KMS-11 (cell line): ENCODE measurements at regions not wholly inside any gene's neighbourhood (a gene's known extent, or its start where the extent isn't known, plus 50 kb on each side); places are given as distances from the start of the nearest gene placed in this dataset.

Experiments used
- H2AFZ ChIP-seq: fragments of 200-600 bp; sonication (generic); 2 replicates; pipeline ENCODE4 v1.6.1; 2016; ENCODE audit warnings: antibody characterized with exemption, mixed run types, low read depth
- H3K27ac ChIP-seq: fragments of 200-600 bp; sonication (generic); 2 replicates; pipeline ENCODE4 v1.6.1; 2016; ENCODE audit warnings: mild to moderate bottlenecking, mixed run types
- H3K27me3 ChIP-seq: fragments of 200-600 bp; sonication (generic); 2 replicates; pipeline ENCODE4 v1.6.1; 2017; ENCODE audit warnings: mild to moderate bottlenecking, low read depth, mixed run types, moderate library complexity; ENCODE audit not compliant: insufficient read depth
- H3K36me3 ChIP-seq: fragments of 200-600 bp; sonication (generic); 2 replicates; pipeline ENCODE4 v1.6.1; 2017; ENCODE audit warnings: mild to moderate bottlenecking, mixed run types; ENCODE audit not compliant: insufficient read depth
- H3K4me1 ChIP-seq: fragments of 200-600 bp; sonication (generic); 2 replicates; pipeline ENCODE4 v1.6.1; 2016; ENCODE audit warnings: mild to moderate bottlenecking, low read depth, mixed run types; ENCODE audit not compliant: poor library complexity, severe bottlenecking
- H3K4me2 ChIP-seq: fragments of 200-600 bp; sonication (generic); 2 replicates; pipeline ENCODE4 v1.7.0; 2016; ENCODE audit warnings: mild to moderate bottlenecking, mixed run types
- H3K4me3 ChIP-seq: fragments of 200-600 bp; sonication (generic); IDR thresholded peaks from 2 replicates; pipeline ENCODE4 v1.6.1; 2017; ENCODE audit warnings: low read depth, low read length, mixed read lengths; ENCODE audit not compliant: insufficient read depth
- H3K79me2 ChIP-seq: fragments of 200-600 bp; sonication (generic); 2 replicates; pipeline ENCODE4 v1.6.1; 2016; ENCODE audit warnings: low read depth, mixed run types; ENCODE audit not compliant: insufficient read depth
- H3K9ac ChIP-seq: fragments of 200-600 bp; sonication (generic); 2 replicates; pipeline ENCODE4 v1.6.1; 2016; ENCODE audit warnings: mild to moderate bottlenecking, mixed run types
- H4K20me1 ChIP-seq: fragments of 200-600 bp; sonication (generic); 2 replicates; pipeline ENCODE4 v1.6.1; 2016; ENCODE audit warnings: mild to moderate bottlenecking, mixed run types; ENCODE audit not compliant: insufficient read depth
- TF ChIP-seq, protein P1 (sequence below): fragments of 200-600 bp; sonication (generic); conservative IDR thresholded peaks from 2 replicates; pipeline ENCODE4 v1.6.1; 2017; ENCODE audit warnings: low read depth, mild to moderate bottlenecking, antibody characterized with exemption, low read length, moderate library complexity, mixed read lengths

- TF ChIP-seq, protein P1, sequence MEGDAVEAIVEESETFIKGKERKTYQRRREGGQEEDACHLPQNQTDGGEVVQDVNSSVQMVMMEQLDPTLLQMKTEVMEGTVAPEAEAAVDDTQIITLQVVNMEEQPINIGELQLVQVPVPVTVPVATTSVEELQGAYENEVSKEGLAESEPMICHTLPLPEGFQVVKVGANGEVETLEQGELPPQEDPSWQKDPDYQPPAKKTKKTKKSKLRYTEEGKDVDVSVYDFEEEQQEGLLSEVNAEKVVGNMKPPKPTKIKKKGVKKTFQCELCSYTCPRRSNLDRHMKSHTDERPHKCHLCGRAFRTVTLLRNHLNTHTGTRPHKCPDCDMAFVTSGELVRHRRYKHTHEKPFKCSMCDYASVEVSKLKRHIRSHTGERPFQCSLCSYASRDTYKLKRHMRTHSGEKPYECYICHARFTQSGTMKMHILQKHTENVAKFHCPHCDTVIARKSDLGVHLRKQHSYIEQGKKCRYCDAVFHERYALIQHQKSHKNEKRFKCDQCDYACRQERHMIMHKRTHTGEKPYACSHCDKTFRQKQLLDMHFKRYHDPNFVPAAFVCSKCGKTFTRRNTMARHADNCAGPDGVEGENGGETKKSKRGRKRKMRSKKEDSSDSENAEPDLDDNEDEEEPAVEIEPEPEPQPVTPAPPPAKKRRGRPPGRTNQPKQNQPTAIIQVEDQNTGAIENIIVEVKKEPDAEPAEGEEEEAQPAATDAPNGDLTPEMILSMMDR: no peak
- Histone ChIP-seq H3K36me3 (no peaks in the 10 kb centered on the region), H3K27ac (no peak overlapping the region)
Measured at GRCh38 chr6:2447318-2447920, 202.0 kb upstream of the GMDS start.

GRCh38 chr6:2441601-2442475, 196.4 kb upstream of the GMDS start:
- Histone ChIP-seq H2AFZ (no peak overlapping the region), H3K79me2 (no peaks in the 10 kb centered on the region), H3K9ac (no peak overlapping the region), H3K36me3 (no peaks in the 10 kb centered on the region), H3K4me3 (no peak overlapping the region), H4K20me1 (no peaks in the 10 kb centered on the region), H3K4me1 (no peaks in the 10 kb centered on the region), H3K4me2 (no peak overlapping the region), H3K27ac (no peak overlapping the region), H3K27me3 (no peaks in the 10 kb centered on the region; the same call in 1 of the 2 replicates)
- TF ChIP-seq, protein P1: no peak

More at GRCh38 chr6:2447318-2447920, 202.0 kb upstream of the GMDS start:
- Histone ChIP-seq H3K4me3 (no peak overlapping the region), H4K20me1 (no peaks in the 10 kb centered on the region), H3K4me2 (no peak overlapping the region), H3K4me1 (no peaks in the 10 kb centered on the region), H3K79me2 (no peaks in the 10 kb centered on the region), H3K9ac (no peak overlapping the region), H3K27me3 (no peaks in the 10 kb centered on the region; the same call in 1 of the 2 replicates), H2AFZ (no peak overlapping the region)

- Histone ChIP-seq H3K27me3 (no peaks in the 10 kb centered on the region), H3K27ac (no peak overlapping the region), H3K36me3 (no peaks in the 10 kb centered on the region), H2AFZ (no peak overlapping the region), H3K9ac (no peak overlapping the region), H3K4me3 (no peak overlapping the region), H4K20me1 (no peaks in the 10 kb centered on the region), H3K4me1 (no peaks in the 10 kb centered on the region), H3K79me2 (no peaks in the 10 kb centered on the region), H3K4me2 (no peak overlapping the region)
- TF ChIP-seq, protein P1: no peak
Measured at GRCh38 chr6:2440516-2440915, 195.1 kb upstream of the GMDS start.

- TF ChIP-seq, protein P1: no peak
- Histone ChIP-seq H3K27me3 (no peaks in the 10 kb centered on the region), H3K4me1 (no peaks in the 10 kb centered on the region), H4K20me1 (no peaks in the 10 kb centered on the region), H3K36me3 (no peaks in the 10 kb centered on the region), H3K9ac (no peak overlapping the region), H2AFZ (no peak overlapping the region), H3K79me2 (no peaks in the 10 kb centered on the region), H3K4me3 (no peak overlapping the region), H3K4me2 (no peak overlapping the region), H3K27ac (no peak overlapping the region)
Measured at GRCh38 chr6:2439632-2440031, 194.2 kb upstream of the GMDS start.
